Lower leg skin (tissue), 4 donors: ENCODE measurements at regions not wholly inside any gene's neighbourhood (a gene's known extent, or its start where the extent isn't known, plus 50 kb on each side); places are given as distances from the start of the nearest gene placed in this dataset.
"Not testable (repeated sequence)": the region's sequence is repeated elsewhere in the genome, so short reads cannot be mapped to it uniquely, and the experiment has no call there.

Experiments used
- DNase-seq, 2 donors: peaks; one replicate each; pipeline ENCODE4 v3.0.0-alpha.2; 2019; ENCODE audit warnings: low spot score in 2 of 2
- H3K4me3 ChIP-seq: fragments of 200-600 bp; sonication (generic); 2 replicates; pipeline ENCODE4 v1.5.1; 2017; ENCODE audit warnings: mild to moderate bottlenecking, low read depth; ENCODE audit not compliant: poor library complexity, severe bottlenecking
- POLR2A ChIP-seq, 2 donors: fragments of 450-650 bp; IDR thresholded peaks; one replicate each; pipeline ENCODE4 v1.6.1; 2016 to 2017; ENCODE audit warnings: antibody characterized with exemption in 2 of 2, mild to moderate bottlenecking in 1 of 2, moderate library complexity in 1 of 2
- WGBS, 2 donors: methylation state at CpG; one replicate each; pipeline ENCODE4 v1.1.5; 2018; 5-methylcytosine and 5-hydroxymethylcytosine counted together
- intact Hi-C: fragments of 100-400 bp; cut with DNase I; formaldehyde crosslinking; loops from one replicate; pipeline ENCODE4 v1.15.0; 2023; ENCODE audit warnings: low total_unique reads
- TF ChIP-seq, protein P1 (sequence below), 3 donors: fragments of 450-650 bp; IDR thresholded peaks; one replicate each; pipeline ENCODE4 v1.5.1; 2016; ENCODE audit warnings: antibody characterized with exemption in 3 of 3, mild to moderate bottlenecking in 3 of 3, moderate library complexity in 2 of 3

DNA sequence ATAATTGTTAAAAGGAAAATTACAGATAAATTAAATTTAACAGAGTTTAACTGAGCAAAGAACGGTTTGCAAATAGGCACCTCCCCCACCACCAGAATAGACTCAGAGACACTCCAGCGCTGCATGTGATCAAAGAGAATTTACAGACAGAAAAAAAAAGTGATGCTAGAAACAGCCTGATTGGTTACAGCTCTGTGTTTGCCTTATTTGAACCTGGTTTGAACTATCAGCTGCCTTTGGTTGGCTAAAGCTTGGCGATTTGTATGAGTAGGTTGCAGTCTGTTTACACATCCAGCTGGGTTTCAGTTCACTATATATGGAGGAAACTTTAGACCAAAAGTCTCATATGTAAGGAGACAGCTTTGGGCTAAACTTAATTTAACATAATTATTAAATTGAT lies 249.1 kb downstream of the ENC1 start:
- TF ChIP-seq, protein P1, sequence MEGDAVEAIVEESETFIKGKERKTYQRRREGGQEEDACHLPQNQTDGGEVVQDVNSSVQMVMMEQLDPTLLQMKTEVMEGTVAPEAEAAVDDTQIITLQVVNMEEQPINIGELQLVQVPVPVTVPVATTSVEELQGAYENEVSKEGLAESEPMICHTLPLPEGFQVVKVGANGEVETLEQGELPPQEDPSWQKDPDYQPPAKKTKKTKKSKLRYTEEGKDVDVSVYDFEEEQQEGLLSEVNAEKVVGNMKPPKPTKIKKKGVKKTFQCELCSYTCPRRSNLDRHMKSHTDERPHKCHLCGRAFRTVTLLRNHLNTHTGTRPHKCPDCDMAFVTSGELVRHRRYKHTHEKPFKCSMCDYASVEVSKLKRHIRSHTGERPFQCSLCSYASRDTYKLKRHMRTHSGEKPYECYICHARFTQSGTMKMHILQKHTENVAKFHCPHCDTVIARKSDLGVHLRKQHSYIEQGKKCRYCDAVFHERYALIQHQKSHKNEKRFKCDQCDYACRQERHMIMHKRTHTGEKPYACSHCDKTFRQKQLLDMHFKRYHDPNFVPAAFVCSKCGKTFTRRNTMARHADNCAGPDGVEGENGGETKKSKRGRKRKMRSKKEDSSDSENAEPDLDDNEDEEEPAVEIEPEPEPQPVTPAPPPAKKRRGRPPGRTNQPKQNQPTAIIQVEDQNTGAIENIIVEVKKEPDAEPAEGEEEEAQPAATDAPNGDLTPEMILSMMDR (IDR thresholded peaks at IDR 0.05), result no peak
- no peak for TF ChIP-seq POLR2A (IDR thresholded peaks at IDR 0.05)
- H3K4me3 ChIP-seq, result no peak overlapping the region
- no peak for DNase-seq
- intact Hi-C loops, result no loop called here
- WGBS, 2 donors, result 88 to 91% methylated on average over 3 of the region's 3 CpGs

DNA sequence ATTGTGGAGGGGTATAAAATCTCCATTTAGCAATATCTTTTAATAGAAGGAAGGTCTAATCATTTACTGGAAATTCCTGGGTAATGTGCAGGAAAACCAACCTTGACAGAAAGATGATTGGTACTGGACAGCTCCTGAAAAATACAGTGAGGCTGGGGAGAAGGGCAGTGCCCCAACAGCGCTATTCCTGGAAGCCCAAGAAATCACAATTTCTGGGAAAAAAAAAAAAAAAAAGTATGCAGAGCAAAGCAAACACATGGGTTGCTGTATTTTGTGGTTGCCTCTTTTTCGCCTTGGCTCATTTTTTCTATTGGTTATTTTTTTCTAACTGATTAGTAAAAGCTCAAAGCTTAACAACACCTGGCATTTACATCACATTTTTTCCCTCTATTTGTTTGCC lies 249.7 kb downstream of the ENC1 start:
- 84 to 96% methylated on average over 2 of the region's 2 CpGs for WGBS, 2 donors
- intact Hi-C loops, result no loop called here
- no peak overlapping the region for H3K4me3 ChIP-seq
- TF ChIP-seq POLR2A (IDR thresholded peaks at IDR 0.05), result no peak
- TF ChIP-seq, protein P1 (IDR thresholded peaks at IDR 0.05), result no peak
- no peak for DNase-seq

DNA sequence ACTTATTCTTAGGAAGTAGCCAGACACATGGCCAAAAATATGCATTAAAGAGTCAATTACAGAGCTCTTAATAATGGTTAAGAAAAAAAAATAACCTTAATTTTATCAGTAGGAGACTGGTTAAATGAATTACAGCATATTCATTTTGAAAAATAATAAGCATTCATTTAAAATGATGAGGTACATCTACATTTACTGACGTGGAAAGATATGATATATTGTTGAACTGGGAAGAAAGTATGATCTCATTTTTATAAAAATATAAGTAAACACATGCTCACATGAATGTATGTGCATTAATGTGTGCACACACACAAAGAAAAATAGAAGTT lies 250.3 kb downstream of the ENC1 start:
- WGBS, 2 donors, result 78 to 83% methylated on average over 1 of the region's 1 CpG
- no peak for TF ChIP-seq POLR2A (IDR thresholded peaks at IDR 0.05)
- TF ChIP-seq, protein P1 (IDR thresholded peaks at IDR 0.05), result no peak
- no peak for DNase-seq
- intact Hi-C loops, result no loop called here
- no peak overlapping the region for H3K4me3 ChIP-seq

DNA sequence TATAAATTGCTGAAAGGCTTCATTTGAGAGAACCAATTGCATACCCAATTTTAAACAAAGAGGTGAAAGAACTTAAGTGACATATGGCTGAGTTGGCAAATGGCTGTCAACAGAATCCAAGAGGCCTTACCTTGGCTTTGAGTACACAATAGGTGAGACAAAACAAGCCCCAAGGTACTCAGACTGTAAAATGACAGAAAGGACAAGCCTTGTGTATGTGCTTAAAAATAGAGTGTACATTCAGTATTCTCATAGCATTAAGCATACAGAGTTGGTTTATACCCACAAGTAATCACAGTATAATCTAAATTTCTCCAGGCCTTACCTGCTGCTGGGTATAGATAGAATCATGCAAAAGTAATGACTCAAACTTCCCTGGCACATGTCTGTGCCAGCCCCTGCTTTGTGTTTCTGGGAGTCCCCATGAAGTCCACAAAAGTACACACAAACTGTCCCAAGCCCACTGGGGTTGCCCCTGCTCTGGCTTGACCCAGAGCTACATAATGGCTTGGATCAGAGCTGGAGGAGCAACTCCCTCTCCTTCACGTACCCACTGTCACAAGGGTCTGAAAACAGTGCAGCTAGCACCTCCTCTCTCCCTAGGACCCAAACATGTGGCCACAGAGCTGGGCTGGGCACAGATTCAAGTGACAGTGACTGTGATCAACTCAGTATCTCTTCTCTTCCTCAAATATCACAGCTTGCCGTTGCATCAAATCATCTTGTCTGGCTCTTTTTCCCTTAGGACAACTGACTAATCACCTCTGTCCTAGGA lies 250.8 kb downstream of the ENC1 start:
- intact Hi-C loops, result no loop called here

DNA sequence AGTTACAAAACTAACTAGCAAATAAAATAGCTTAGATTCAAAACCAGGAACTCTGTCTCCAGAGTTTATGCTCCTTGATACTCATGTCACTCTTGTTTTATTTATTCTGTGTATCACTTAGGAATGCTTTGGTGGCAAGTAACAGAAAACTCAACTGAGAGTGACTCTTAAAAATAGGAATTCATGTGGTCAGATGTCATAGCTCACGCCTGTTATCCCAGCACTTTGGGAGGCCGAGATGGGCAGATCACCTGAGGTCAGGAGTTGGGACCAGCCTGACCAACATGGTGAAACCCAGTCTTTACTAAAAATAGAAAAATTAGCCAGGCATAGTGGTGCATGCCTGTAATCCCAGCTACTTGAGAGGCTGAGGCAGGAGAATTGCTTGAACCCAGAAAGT lies 252.1 kb downstream of the ENC1 start:
- H3K4me3 ChIP-seq, DNase-seq, intact Hi-C loops: not testable (repeated sequence)
- WGBS, 2 donors, result 93 to 94% methylated on average over 2 of the region's 2 CpGs

More for the DNA sequence above, 250.8 kb downstream of the ENC1 start:
- WGBS, 2 donors, result 39 to 45% methylated on average over 2 of the region's 2 CpGs
- DNase-seq, result no peak
- TF ChIP-seq POLR2A (IDR thresholded peaks at IDR 0.05), result no peak
- TF ChIP-seq, protein P1 (IDR thresholded peaks at IDR 0.05), result no peak
- H3K4me3 ChIP-seq, result no peak overlapping the region

DNA sequence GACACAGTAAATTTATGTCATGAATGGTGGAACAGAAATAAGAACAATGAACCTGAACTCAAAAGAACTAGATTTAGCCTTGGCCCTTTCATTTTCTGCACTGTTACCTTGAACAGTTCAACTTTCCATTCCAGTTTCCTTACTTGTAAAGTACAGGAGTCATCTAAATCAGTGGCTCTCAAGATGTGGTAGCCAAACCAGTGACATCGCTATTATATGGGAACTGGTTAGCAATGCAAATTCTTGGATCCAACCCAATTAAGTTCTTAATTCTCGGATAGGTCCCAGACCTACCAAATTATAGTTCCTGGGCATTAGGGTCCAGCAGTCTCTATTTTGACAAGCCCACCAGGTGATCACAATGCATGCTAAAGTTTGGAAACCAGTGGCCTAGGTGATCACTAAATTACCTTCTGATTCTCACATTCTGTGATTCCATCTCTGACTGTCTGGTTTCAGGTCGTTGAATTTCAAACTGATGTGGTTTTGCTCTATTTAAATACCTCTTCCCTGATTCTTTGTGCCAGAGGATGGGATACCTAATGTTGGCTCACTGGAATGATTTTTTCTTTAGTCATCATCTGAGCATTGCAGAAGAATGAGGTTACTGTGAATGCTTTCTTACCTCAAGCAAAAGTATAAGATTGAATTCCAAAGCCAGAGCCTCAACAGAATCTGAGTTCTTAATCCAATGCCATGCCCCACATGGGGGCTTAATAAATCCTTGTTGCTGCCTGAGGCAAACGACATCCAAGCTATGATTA lies 253.8 kb downstream of the ENC1 start:
- no peak for DNase-seq
- no peak overlapping the region for H3K4me3 ChIP-seq
- TF ChIP-seq POLR2A (IDR thresholded peaks at IDR 0.05), result no peak
- TF ChIP-seq, protein P1 (IDR thresholded peaks at IDR 0.05), result no peak
- WGBS, 2 donors, result 74 to 82% methylated on average over 4 of the region's 4 CpGs
- intact Hi-C loops, result no loop called here
